GM19324 (cell line): ENCODE measurements at regions not wholly inside any gene's neighbourhood (a gene's known extent, or its start where the extent isn't known, plus 50 kb on each side); places are given as distances from the start of the nearest gene placed in this dataset.

Experiments used
- ATAC-seq: cut with Tn5 transposase; IDR thresholded peaks from one replicate; pipeline ENCODE4 v1.9.1; 2021; ENCODE audit warnings: mild to moderate bottlenecking, moderate library complexity; ENCODE audit not compliant: unreplicated experiment, low FRiP score

- ATAC-seq, result no peak
These were observed 182.6 kb upstream of the ROPN1 start for GRCh38 chr3:124174476-124174875.

- no peak for ATAC-seq
These were observed 183.3 kb upstream of the ROPN1 start for GRCh38 chr3:124174910-124175874.

- no peak for ATAC-seq
These were observed 185.1 kb upstream of the ROPN1 start for GRCh38 chr3:124177071-124177470.

DNA sequence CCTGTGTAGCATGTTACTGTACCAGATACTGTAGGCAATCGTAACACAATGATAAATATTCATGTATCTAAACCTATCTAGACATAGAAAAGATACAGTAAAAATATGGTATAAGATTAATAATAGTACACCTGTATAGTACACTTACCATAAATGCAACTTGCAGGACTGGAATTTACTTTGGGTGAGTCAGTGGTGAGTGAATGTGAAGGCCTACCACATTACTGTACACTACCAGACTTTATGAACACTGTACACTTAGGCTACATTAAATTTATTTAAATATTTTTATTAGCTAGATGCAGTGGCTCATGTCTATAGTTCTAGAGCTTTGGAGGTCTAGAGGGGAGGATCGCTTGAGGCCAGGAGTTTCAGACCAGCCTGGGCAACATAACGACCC is 186.6 kb upstream of the ROPN1 start:
- ATAC-seq, result no peak

DNA sequence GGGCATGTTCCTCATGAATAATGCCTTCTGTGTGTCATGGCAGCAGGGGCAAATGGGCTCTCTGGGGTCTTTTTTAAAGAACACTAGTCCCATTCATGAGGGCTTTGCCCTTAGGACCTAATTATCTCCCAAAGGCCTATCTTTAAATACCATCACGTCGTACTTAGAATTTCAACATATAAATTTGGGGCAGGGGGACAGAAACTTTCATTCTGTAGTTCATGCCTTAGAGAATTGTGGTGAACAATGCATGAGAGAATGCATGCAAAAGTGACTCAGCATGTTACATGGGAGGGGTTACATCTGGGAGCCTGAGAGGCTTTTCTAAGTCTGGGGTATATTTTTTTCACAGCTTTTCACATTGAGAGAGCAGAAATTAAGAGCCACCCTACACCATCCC is 208.5 kb upstream of the ROPN1 start:
- no peak for ATAC-seq

GRCh38 chr3:124201226-124201625 is 209.3 kb upstream of the ROPN1 start:
- no peak for ATAC-seq

GRCh38 chr3:124201786-124202185 is 209.9 kb upstream of the ROPN1 start:
- no peak for ATAC-seq

GRCh38 chr3:124202754-124203153 is 210.8 kb upstream of the ROPN1 start:
- ATAC-seq, result no peak

DNA sequence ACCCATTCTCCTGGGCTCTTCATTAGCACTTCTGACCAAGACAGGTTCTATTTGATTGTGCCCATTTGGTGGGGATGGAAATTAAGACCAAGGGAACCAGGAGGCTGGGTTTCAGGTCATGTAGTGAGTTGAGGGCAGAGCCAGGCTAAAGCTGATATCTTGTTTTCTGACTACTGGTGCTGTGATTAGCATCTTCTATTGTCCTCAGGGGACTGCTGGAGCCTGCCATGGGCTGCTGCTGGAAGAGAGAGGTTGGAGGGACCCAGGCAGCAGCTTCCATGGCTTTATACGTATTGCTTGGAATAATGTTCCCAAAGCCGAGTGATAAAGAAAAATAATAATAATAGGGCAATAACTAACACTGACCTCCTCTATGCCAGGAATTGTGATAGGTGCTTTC is 211.4 kb upstream of the ROPN1 start:
- ATAC-seq, result no peak

DNA sequence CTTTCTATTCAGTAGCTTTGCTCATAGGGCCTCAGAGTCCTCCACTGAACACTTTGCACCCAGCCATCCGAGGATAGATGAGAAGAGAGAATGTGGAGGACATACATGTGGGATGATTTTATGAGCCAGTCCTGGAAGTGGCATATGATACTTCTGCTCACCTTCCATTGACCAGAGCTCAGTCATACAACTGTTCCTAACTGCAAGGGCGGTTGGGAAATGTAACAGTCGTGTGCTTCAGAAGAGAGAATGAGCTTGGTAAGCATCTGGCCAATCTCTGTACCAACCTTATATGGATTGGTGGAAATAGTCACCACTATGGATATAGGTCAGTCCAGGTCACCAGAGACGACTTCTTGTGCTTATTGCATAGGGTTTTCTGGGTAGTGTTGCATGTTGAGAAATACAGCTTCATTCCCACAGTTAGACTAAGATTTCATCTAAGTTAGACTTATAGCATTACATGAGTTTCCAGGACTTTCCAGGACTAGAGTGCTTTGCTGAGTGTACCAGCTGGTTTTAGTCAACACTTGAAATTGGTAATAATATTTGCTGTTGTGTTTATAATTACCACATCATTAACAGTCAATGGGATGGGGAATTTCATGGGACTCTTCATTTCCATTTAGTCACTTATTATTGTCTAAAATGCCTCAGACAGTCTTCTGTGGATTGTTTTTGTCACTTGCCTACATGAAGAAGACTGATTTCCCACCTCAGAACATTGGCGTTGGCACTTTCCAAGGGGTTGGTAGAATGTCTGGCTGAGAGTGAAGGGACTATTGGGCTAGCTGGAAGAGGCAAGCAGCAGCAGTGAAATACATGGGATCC is 214.5 kb upstream of the ROPN1 start:
- ATAC-seq, result no peak

DNA sequence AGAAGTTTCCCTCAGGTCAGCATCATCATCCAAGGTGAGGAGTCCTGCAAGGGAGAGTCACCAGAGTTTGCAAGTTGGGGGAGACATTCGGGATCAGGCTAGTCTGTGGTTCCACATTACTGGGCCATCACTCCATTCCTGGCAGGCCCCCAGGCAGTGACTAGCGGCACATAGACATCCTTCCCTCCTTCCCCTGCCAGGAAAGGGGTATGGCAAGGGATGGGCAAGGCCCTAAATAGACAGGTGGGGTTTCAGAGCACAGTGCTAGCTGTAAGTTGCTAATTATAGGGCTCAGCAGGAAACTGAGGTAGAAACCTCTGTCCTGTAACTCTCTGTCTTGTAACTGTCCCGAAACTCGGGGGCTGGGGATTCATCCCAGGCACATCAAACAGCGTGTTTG is 215.2 kb upstream of the ROPN1 start:
- ATAC-seq, result no peak

GRCh38 chr3:124207873-124208485 is 216.1 kb upstream of the ROPN1 start:
- no peak for ATAC-seq

DNA sequence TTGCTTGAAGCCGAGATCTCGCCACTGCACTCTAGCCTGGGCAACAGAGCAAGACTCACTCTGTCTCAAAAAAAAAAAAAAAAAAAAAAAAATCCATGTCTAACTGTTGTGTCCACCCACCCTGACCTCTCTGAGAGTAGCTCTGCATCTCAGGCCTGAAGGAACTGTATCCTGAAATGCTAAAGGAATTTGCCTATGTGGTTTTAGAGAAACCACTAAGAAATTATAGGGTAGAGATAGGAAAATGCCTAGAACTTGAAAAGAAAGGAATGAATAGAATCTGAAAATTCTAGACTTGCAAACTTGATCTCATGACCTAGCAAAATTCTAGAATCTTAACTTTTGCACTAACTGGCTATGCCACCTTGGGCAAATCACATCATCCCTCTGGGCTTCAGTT is 217.5 kb upstream of the ROPN1 start:
- ATAC-seq, result no peak

DNA sequence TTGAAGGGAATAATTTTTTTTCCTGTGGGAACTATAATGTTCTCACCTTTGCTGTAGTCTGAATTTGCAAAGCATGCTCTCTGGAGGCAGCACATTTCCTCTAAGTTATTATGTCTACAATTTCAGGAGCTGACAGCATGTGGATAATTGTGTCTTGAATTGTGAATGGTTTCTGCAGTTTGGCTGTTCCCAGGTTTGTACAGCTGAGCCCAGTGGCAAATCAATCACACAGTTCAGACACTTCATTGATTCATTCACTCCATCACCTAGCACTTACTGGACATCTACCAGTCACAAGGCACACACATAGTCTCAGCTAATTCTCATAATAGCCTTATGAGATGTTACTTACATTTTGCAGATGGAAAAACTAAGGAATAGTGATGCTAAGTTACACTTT is 219.0 kb upstream of the ROPN1 start:
- ATAC-seq, result no peak

- ATAC-seq, result no peak
These were observed 221.7 kb upstream of the ROPN1 start for GRCh38 chr3:124213641-124214040.

GRCh38 chr3:124217542-124217941 is 225.6 kb upstream of the ROPN1 start:
- no peak for ATAC-seq

DNA sequence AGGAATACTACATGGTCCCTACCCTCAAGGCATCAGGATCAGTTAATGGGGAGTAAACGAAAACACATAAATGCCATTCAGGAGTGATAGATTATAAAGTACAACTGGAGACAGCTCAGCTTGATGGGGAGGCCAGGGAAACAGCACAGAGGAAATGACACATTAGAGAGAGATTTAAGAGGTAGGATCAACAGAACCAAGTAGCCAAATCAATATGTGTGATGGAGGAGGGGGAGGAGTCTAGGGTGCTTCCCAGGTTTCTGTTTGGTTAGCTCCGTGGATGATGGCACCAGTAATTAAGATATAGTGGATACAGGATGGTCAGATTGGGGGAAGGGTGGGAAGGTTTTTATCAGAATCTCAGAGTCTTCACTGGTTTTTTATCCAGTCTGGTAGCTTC is 229.5 kb upstream of the ROPN1 start:
- ATAC-seq, result no peak

DNA sequence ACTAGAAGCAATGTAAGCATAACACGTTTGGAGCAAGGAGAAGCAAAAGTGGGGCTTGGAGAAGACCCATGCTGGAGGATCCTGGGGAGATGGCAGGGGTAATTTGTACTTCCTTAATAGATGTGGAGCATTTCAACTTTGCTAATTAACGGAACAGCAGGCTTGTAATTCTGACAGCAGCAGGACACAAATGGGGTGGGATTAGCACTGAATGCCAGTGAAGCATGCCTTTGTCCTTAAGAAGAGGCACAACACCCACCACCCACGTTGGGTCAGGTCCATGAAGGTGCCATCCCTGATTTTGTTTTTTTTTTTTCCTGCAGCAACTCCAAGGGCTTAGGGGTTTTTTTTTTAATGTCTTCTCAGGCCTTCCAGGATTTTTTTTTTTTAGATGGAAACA is 231.9 kb upstream of the ROPN1 start:
- no peak for ATAC-seq

- no peak for ATAC-seq
These were observed 235.3 kb upstream of the ROPN1 start for GRCh38 chr3:124227150-124227630.

GRCh38 chr3:124229420-124229819 is 237.5 kb upstream of the ROPN1 start:
- no peak for ATAC-seq

DNA sequence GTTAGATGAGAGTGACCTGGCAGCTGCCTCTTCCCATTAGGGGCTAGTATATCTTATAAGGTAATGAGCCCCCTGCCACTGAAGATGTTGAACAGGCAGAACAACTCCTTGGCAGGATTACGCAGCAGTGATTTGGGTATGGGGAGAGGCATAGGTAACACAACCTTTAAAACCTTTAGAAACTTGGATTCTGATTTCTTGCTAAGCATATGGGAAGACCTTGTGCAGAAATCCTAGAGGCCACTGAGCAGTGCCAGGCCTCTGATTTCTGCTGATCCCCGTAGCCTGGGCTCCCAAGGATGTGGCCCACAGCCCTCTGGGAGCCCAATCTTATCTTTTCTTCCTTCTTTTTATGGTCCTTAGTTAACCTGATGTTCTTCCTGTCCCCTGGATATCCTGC is 237.9 kb upstream of the ROPN1 start:
- no peak for ATAC-seq
